ENCODE measurements at regions not wholly inside any gene's neighbourhood (a gene's known extent, or its start where the extent isn't known, plus 50 kb on each side); places are given as distances from the start of the nearest gene placed in this dataset.

DNA sequence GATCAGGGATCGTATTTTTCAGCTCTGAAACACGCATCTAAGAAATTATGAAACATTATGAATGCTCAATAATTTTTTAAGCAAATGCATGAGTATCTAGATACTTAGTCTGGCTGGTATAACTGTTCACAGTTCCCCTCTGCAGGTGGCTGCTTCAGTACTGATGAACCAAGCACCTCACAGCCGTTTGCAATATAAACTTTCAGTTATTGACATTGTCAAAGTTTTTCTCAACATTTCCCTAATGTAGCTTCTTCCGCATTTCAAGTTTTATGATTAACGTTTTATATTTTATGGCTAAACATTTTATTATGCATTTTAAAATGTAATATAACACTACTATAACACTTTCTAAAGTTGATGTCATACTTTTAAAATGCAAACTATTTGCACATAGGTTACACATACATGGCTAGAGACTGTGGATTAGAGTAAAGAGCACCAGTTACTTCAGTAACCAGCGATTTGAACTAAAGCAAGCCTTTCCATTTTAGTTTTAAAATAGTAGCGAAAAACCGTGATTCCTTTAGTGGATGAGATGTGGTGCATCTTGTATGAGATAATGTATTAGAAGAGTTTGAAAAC lies 495.4 kb downstream of the XIRP2 start:
- peak in 1 of 3 donors; percentile 27 for TF ChIP-seq POLR2AphosphoS5 (IDR thresholded peaks at IDR 0.05)
- TF ChIP-seq, protein P1, sequence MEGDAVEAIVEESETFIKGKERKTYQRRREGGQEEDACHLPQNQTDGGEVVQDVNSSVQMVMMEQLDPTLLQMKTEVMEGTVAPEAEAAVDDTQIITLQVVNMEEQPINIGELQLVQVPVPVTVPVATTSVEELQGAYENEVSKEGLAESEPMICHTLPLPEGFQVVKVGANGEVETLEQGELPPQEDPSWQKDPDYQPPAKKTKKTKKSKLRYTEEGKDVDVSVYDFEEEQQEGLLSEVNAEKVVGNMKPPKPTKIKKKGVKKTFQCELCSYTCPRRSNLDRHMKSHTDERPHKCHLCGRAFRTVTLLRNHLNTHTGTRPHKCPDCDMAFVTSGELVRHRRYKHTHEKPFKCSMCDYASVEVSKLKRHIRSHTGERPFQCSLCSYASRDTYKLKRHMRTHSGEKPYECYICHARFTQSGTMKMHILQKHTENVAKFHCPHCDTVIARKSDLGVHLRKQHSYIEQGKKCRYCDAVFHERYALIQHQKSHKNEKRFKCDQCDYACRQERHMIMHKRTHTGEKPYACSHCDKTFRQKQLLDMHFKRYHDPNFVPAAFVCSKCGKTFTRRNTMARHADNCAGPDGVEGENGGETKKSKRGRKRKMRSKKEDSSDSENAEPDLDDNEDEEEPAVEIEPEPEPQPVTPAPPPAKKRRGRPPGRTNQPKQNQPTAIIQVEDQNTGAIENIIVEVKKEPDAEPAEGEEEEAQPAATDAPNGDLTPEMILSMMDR (IDR thresholded peaks at IDR 0.05), result peak in 1 of 5 experiments; percentile 9
- no peak for TF ChIP-seq POLR2A (IDR thresholded peaks at IDR 0.05)

Data from transverse colon (tissue), 4 donors.